Activated CD4-positive, alpha-beta T cell treated with anti-CD3 and anti-CD28 coated beads, Interleukin-2, amount 50 U/mL, for 16 hours (primary cell): ENCODE measurements at regions not wholly inside any gene's neighbourhood (a gene's known extent, or its start where the extent isn't known, plus 50 kb on each side); places are given as distances from the start of the nearest gene placed in this dataset.

ENCODE experiments used
- DNase-seq: peaks from one replicate; pipeline ENCODE4 v3.0.0-alpha.2; 2020

DNA sequence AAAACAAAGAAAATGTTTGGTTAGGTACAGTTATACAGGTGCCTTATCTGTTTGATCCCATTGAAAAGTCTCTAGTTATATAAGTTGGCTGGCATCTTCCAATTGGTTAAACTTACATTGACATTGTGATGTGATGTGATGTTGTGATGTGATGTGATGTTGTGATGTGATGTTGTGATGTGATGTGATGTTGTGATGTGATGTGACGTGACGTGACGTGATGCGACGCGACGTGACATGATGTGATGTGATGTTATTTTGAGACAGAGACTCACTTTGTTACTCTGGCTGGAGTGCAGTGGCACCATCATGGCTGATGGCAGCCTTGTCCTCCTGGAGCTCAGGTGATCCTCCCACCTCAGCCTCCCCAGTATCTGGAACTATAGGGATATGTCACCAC is 507.6 kb downstream of the HAO1 start:
- DNase-seq: no peak

- no peak for DNase-seq
These were observed 502.9 kb downstream of the HAO1 start for GRCh38 chr20:7437311-7437710.

DNA sequence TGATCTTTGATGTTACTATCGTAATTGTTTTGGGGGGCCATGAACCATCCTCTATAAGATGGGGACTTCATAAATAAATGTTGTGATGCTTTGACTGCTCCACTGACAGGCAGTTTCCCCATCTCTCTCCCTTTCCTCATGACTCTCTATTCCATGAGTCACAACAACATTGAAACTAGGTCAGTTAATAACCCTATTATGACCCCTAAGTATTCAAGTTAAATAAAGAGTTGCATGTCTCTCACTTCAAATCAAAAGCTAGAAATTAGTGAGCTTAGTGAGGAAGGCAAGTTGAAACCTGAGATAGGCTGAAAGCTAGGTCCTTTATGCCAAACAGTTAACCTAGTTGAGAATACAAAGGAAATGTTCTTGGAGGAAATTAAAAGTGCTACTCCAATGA is 491.0 kb downstream of the HAO1 start:
- no peak for DNase-seq

DNA sequence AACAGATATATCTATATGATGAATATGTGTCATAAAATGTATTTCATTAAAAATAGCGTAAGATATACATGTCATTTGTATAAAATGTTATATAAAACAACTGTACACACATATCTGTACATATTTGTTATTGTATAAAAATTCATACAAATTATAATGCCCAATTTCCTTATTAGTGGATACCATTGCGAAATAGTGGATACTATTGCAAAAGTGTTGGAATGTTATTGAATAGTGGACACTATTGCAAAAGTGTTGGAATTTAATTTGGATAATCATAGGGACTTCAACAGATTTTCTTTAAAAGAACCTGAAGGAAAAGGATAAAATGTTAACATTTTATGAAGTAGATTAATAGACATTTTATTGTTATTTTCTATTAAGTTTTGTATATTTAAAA is 487.4 kb downstream of the HAO1 start:
- DNase-seq: no peak

- DNase-seq: no peak
These were observed 486.2 kb downstream of the HAO1 start for GRCh38 chr20:7454047-7454446.

- no peak for DNase-seq
These were observed 481.8 kb downstream of the HAO1 start for GRCh38 chr20:7458459-7458858.

DNA sequence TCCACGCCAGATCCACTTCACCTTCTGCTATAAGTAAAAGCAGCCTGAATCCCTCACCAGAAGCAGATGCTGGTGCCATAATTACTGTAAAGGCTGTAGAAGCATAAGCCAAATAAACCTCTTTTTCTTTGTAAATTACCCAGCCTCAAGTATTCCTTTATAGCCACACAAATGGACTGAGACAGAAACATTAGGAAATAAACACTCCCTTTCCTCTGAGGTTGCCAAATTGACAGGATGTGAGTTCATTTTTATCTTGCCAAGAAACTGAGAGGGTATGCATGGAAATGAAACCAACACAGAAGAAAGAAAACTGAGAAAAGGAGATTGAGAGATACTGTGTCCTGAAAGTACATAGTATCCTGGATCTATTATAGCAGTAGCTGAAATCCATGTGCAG is 481.2 kb downstream of the HAO1 start:
- DNase-seq: no peak

DNA sequence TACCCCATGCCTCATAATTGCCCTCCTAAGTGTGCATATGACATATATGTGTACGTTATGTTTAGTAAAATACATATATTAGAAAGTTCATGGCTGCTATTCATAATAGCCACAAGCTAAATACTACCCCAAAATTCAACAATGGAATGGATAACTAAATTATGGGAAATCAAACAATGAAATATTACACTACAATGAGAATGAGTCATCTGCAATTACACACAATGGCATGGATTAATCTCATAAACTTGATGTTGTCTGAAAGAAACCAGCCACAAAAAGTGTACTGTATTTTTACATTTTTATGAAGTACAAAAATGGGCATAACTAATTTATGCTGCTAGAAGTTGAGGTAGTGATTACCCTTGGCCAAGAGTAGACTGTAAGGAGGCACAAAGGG is 477.0 kb downstream of the HAO1 start:
- DNase-seq: no peak

DNA sequence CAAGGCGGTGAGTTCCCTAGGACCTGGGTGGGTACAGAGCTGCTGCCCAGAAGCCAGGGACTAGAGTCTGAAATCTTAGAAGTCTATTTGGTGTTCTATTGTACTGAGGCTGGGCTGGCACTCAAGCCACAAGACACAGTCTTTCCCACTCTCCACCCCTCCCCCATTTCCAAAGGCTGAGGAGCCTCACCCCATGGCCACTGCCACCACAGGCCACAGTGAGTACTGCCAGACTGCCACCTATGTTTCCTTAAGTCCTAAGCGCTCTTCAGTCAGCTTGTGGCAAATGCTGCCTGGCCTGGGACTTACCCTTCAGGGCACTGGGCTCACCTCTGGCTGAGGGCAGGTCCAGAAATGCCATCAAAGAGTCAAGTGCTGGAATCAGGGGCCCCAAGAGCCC is 469.3 kb downstream of the HAO1 start:
- no peak for DNase-seq

GRCh38 chr20:7490288-7490687 is 450.0 kb downstream of the HAO1 start:
- DNase-seq: no peak

GRCh38 chr20:7492257-7492656 is 448.0 kb downstream of the HAO1 start:
- DNase-seq: no peak

DNA sequence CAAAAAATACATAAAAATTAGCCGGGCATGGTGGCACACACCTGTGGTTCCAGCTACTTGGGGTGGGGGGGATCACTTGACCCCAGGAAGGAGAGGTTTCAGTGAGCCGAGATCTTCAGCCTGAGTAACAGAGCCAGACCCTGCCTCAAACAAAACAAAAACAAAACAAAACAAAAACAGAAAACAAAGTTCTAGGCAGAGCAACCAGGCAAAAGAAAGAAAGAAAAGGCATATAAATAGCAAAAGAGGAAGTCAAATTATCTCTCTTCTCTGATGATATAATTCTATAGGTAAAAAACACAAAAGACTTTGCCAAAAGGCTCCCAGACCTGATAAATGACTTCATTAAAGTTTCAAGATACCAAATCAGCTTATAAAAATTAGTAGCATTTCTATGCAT is 446.9 kb downstream of the HAO1 start:
- DNase-seq: no peak

GRCh38 chr20:7496394-7496991 is 443.8 kb downstream of the HAO1 start:
- DNase-seq: no peak

GRCh38 chr20:7497985-7498384 is 442.3 kb downstream of the HAO1 start:
- no peak for DNase-seq

- DNase-seq: no peak
These were observed 441.1 kb downstream of the HAO1 start for GRCh38 chr20:7499201-7499600.

DNA sequence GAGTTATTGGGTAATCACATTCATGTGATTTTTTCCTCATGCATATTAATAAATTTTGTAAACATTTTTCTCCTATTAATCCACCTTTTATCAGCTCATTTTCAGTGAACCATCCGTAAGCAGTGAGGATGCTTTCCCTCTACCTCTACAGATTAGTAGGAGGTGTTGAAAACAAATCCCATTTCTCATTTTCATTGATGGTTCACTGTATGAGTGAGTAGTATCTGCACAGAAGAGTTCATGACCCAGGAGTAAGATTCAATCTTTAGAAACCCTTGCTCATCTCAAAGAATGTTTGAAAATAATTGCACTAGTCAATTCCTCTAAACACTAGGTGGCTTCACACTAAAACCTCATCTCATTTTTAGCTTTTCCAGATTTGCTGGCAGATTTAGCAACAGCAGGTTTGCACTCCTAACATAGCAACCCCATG is 440.0 kb downstream of the HAO1 start:
- DNase-seq: no peak

GRCh38 chr20:7503501-7503900 is 436.8 kb downstream of the HAO1 start:
- DNase-seq: no peak

DNA sequence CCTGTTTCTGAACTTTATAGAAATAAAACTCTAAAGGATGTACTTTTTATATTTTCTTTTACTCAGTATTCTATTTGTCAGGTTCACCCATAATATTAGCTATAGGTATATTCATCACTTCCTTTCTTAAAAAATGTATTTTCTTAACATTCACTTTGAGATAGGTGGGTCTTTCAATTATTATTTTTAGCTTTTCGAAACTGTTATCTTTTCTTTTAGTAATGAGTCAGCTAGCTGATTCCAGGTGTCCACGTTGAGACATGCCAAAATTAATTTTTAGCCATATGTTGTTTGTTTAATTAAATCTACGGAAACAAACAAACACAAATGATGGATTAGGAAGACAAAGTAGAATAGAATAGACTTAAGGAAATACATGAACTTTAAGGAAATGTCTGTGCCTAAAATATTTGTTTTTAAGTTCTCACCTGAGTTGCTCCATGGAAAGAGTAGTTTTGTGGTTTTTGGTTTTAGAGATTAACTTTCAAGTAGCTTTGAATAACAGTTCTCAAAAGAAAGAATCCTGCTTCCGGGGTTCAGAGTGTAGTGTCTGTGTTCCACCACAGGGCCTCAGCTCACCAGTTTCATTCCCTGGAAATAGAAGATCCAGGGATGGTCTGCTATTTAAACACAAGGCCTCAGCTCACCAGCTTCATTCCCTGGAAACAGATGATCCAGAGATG is 435.0 kb downstream of the HAO1 start:
- no peak for DNase-seq

DNA sequence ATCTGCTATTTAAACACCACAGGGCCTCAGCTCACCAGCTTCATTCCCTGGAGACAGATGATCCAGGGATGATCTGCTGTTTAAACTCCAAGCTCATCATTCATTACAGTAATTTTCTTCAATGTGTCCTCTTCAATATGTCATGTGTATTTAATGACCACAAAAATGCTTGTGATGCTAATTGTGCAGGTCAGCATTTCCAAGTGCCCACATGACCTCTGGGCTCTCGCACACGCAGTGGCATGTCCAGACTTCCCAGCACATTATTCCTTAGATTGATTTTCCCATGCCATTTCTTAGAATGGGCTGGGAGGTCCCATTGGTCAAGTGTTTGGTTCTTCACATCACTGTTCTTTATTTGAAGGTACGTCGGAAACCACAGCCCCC is 434.4 kb downstream of the HAO1 start:
- no peak for DNase-seq

DNA sequence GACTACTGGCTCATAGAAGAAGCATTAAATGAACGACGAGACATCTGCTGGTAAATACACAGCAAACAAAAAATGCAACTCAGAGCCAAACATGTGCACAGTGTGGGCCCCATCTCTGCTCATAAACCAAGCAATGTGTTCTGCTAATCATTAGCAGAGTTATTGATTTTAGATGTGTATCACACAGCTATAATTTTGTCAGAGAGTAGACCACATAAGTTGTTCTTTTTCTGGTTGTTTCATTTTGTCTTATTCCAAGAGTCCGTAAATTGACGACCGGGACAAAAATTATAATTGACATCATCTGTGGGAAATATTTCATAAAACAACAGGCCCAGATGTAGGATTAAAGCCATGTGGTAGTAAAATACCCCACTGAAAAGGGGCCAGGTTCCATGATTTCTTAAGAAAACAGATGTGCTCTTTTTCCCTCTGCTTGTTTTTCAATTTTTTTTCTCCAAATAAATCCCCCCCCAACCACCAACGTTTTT is 423.6 kb downstream of the HAO1 start:
- no peak for DNase-seq

- no peak for DNase-seq
These were observed 419.9 kb downstream of the HAO1 start for GRCh38 chr20:7520361-7520760.

- DNase-seq: no peak
These were observed 417.0 kb downstream of the HAO1 start for GRCh38 chr20:7523288-7523687.

GRCh38 chr20:7540018-7540417 is 400.2 kb downstream of the HAO1 start:
- no peak for DNase-seq

DNA sequence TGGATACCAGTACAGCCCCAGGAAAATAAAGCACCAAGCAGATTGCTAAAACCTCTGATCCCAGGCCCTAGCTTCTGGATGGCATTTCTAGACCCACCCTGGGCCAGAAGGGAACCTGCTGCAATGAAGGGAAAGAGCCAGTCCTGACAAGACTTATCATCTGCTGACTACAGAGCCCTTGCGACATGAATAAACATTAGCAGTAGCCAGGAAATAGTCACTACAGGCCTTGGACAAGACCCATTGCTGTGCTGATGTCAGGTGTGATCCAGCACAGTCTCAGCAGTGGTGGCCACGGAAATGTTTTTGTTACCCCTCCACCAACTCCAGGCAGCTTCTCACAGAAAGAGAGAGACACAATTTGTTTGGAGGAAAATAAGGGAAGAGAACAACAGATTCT is 399.3 kb downstream of the HAO1 start:
- no peak for DNase-seq

DNA sequence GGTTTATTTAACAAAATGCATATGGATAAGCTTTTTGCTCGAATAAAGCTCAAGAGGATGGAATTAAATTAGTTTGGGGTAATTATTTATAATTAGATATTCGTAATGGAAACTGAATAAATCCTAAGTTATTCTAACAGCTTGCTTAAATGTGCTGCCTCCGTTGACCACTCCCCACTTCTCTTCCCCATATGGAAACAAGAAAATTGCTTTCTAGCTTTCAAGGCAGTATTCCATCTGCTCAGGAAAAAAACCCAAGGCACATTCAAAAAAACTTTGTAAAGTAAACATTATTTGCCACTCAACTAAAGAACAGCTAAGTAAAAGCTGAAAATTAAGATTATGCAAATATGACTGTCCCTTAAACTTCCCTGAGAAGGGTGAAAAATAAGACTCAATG is 369.2 kb downstream of the HAO1 start:
- no peak for DNase-seq
